ENCODE measurements at regions not wholly inside any gene's neighbourhood (a gene's known extent, or its start where the extent isn't known, plus 50 kb on each side); places are given as distances from the start of the nearest gene placed in this dataset.

DNA sequence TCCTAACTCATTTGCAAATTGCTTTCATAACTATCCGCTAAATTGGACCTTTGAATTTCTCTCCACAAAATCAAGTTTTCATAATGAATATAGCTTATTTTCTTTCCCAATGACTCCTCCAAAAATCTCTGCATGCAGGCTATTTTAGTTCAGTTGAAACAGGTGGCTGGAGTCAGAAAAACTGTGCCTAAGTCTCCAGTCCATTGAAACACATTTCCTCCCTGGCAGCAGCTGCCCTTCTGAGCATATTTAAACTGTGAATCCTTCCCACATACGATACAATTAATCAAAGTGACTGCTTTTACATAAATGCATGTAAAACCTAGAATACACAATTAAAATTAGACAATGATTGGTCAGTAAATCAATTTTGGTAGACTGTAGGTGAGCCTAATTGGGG, 344.6 kb upstream of the MARCKS start:
- intact Hi-C loops (cut with DNase I; ENCODE audit: low total_unique reads): no loop called here
- H3K27me3 ChIP-seq: no peaks in the 10 kb centered on the region
- H3K9me3 ChIP-seq: no peaks in the 10 kb centered on the region
- H3K4me3 ChIP-seq: no peak overlapping the region
- TF ChIP-seq CTCF (IDR thresholded peaks at IDR 0.05): no peak
- no peaks in the 10 kb centered on the region for H3K4me1 ChIP-seq
- H3K36me3 ChIP-seq: no peaks in the 10 kb centered on the region
- no peak for DNase-seq
- H3K27ac ChIP-seq: no peak overlapping the region

- Histone ChIP-seq H3K36me3 (no peaks in the 10 kb centered on the region), H3K27me3 (no peaks in the 10 kb centered on the region), H3K4me3 (no peak overlapping the region), H3K4me1 (no peaks in the 10 kb centered on the region), H3K9me3 (no peaks in the 10 kb centered on the region), H3K27ac (no peak overlapping the region)
- intact Hi-C loops (cut with DNase I; ENCODE audit: low total_unique reads): no loop called here
- no peak for TF ChIP-seq CTCF (IDR thresholded peaks at IDR 0.05)
- no peak for DNase-seq
Observed at GRCh38 chr6:113513086-113513485, 344.1 kb upstream of the MARCKS start.

DNA sequence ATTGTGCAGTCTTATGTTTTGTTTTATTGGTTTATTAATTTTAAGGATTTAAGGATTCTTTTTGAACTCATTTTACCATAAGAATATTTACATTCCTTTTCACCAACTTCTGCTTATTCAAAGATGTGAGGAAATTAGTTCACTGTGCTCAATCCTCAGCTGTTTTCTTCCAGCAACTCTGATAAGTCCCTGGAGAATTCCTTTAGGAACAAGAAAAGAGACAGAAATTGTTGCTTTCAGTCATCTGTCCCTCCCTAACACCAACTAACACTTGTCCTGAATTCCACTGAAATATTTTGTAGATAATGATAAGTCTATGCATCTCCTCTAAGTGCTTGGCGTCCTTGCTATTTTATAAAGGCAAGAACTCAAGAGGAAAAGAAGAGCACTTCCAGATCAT, 334.8 kb upstream of the MARCKS start:
- no peak for TF ChIP-seq CTCF (IDR thresholded peaks at IDR 0.05)
- DNase-seq: no peak
- H3K4me3 ChIP-seq: no peak overlapping the region
- H3K4me1 ChIP-seq: no peaks in the 10 kb centered on the region
- H3K9me3 ChIP-seq: no peaks in the 10 kb centered on the region
- intact Hi-C loops (cut with DNase I; ENCODE audit: low total_unique reads): no loop called here
- no peaks in the 10 kb centered on the region for H3K36me3 ChIP-seq
- H3K27me3 ChIP-seq: no peaks in the 10 kb centered on the region
- H3K27ac ChIP-seq: no peak overlapping the region

GRCh38 chr6:113524826-113525225, 332.3 kb upstream of the MARCKS start:
- no peak overlapping the region for H3K27ac ChIP-seq
- DNase-seq: no peak

GRCh38 chr6:113526553-113526952, 330.6 kb upstream of the MARCKS start:
- no peaks in the 10 kb centered on the region for H3K9me3 ChIP-seq
- H3K4me3 ChIP-seq: no peak overlapping the region
- no peak for DNase-seq
- no peak overlapping the region for H3K27ac ChIP-seq
- no peaks in the 10 kb centered on the region for H3K27me3 ChIP-seq
- TF ChIP-seq CTCF (IDR thresholded peaks at IDR 0.05): no peak
- H3K4me1 ChIP-seq: no peaks in the 10 kb centered on the region
- intact Hi-C loops (cut with DNase I; ENCODE audit: low total_unique reads): no loop called here
- no peaks in the 10 kb centered on the region for H3K36me3 ChIP-seq

More at GRCh38 chr6:113524826-113525225, 332.3 kb upstream of the MARCKS start:
- Histone ChIP-seq H3K36me3 (no peaks in the 10 kb centered on the region), H3K4me3 (no peak overlapping the region), H3K4me1 (no peaks in the 10 kb centered on the region), H3K27me3 (no peaks in the 10 kb centered on the region), H3K9me3 (no peaks in the 10 kb centered on the region)
- intact Hi-C loops (cut with DNase I; ENCODE audit: low total_unique reads): no loop called here
- TF ChIP-seq CTCF (IDR thresholded peaks at IDR 0.05): no peak

DNA sequence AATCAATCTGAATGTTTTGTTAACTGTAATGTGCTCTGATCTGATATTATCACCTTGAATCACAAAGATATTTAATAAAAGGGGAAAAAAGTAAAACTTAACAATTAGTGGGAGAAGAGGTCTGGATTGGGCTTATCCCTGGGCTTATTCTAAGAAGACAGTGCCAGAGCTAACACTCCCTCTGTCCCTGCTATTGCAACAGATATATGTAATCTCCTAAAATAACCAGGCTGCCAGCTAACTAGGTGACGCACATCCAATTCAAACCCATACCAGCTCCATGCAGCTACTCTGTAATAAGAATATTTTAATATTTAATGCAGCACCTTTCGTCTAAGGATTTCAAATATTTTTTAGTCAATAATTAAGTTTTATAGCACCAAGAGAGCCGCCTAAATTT, 330.1 kb upstream of the MARCKS start:
- Histone ChIP-seq H3K27ac (no peak overlapping the region), H3K4me3 (no peak overlapping the region), H3K27me3 (no peaks in the 10 kb centered on the region), H3K4me1 (no peaks in the 10 kb centered on the region), H3K9me3 (no peaks in the 10 kb centered on the region), H3K36me3 (no peaks in the 10 kb centered on the region)
- no peak for TF ChIP-seq CTCF (IDR thresholded peaks at IDR 0.05)
- intact Hi-C loops (cut with DNase I; ENCODE audit: low total_unique reads): no loop called here
- no peak for DNase-seq

Data from tibial artery (tissue), 4 donors.